ENCODE measurements at regions not wholly inside any gene's neighbourhood (a gene's known extent, or its start where the extent isn't known, plus 50 kb on each side); places are given as distances from the start of the nearest gene placed in this dataset.

GRCh38 chr15:87564681-87565080, 691.9 kb downstream of the NTRK3 start:
- TF ChIP-seq, protein P1, sequence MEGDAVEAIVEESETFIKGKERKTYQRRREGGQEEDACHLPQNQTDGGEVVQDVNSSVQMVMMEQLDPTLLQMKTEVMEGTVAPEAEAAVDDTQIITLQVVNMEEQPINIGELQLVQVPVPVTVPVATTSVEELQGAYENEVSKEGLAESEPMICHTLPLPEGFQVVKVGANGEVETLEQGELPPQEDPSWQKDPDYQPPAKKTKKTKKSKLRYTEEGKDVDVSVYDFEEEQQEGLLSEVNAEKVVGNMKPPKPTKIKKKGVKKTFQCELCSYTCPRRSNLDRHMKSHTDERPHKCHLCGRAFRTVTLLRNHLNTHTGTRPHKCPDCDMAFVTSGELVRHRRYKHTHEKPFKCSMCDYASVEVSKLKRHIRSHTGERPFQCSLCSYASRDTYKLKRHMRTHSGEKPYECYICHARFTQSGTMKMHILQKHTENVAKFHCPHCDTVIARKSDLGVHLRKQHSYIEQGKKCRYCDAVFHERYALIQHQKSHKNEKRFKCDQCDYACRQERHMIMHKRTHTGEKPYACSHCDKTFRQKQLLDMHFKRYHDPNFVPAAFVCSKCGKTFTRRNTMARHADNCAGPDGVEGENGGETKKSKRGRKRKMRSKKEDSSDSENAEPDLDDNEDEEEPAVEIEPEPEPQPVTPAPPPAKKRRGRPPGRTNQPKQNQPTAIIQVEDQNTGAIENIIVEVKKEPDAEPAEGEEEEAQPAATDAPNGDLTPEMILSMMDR (IDR thresholded peaks at IDR 0.05; ENCODE audit: low read depth, low read length) = no peak
- no peak for TF ChIP-seq EZH2phosphoT487 (IDR thresholded peaks at IDR 0.05; ENCODE audit: low read depth)
